HCT116 (cell line): ENCODE measurements at regions not wholly inside any gene's neighbourhood (a gene's known extent, or its start where the extent isn't known, plus 50 kb on each side); places are given as distances from the start of the nearest gene placed in this dataset.

ENCODE experiments used
- ATAC-seq: fragments of 200-7000 bp; cut with Tn5 transposase; 2 replicates; pipeline ENCODE4 v1.9.1; 2020; ENCODE audit warnings: mild to moderate bottlenecking, moderate library complexity
- BruUV-seq: library from RNA; stranded (reverse); fragments of 400-500 nt; replicated peaks from 2 replicates; lab custom pipeline; 2021; lab: Mats Ljungman, UMichigan
- CTCF ChIA-PET: fragments of 300-600 bp; sonication (Branson Sonifier 250); formaldehyde crosslinking; loops from one replicate; lab custom pipeline; 2021; ENCODE audit warnings: antibody characterized with exemption; lab: Charles Lee
- POLR2A ChIA-PET: fragments of 300-600, 350-600 bp; sonication (Branson Sonifier 250); formaldehyde crosslinking; loops from one replicate; lab custom pipeline; 2021; ENCODE audit warnings: antibody characterized with exemption; lab: Charles Lee
- RAD21 ChIA-PET, 2 experiments: fragments of 300-600 bp; sonication (Branson Sonifier 250); formaldehyde crosslinking; loops; one replicate each; lab custom pipeline; 2023; ENCODE audit warnings: low total read pairs in 2 of 2; ENCODE audit not compliant: uncharacterized antibody in 2 of 2, unreplicated experiment in 2 of 2, low non-redundant PET in 1 of 2; lab: Charles Lee
- DNase-seq: peaks from one replicate; pipeline ENCODE4 v3.0.0-alpha.2; 2010; ENCODE audit warnings: low read depth, low spot score
- H2AFZ ChIP-seq: fragments of 200-600 bp; shearing (Covaris generic), sonication (generic); 2 replicates; pipeline ENCODE4 v1.6.1; 2017; ENCODE audit warnings: low read depth, mixed run types, mixed read lengths, antibody characterized with exemption, low read length; ENCODE audit not compliant: poor library complexity, severe bottlenecking
- H3K27ac ChIP-seq: 2 replicates; pipeline ENCODE4 v1.5.1; 2012; ENCODE audit warnings: low read depth, low read length
- H3K27me3 ChIP-seq: fragments of 200-600 bp; sonication (generic); 2 replicates; pipeline ENCODE4 v1.6.1; 2016; ENCODE audit warnings: mixed run types, low read length, mixed read lengths; ENCODE audit not compliant: insufficient read depth
- H3K36me3 ChIP-seq, 2 experiments: fragments of 200-500 bp in 1 of 2; fragments of 200-600 bp in 1 of 2; sonication (Bioruptor generic) in 1 of 2; sonication (generic) in 1 of 2; 2 replicates each; pipeline versions ENCODE4 v1.5.1 to v1.6.1; 2014 to 2016; ENCODE audit warnings: low read length in 2 of 2, inconsistent platforms in 1 of 2, mixed read lengths in 1 of 2, mixed run types in 1 of 2; ENCODE audit not compliant: insufficient read depth in 2 of 2, control insufficient read depth in 1 of 2
- H3K4me1 ChIP-seq, 2 experiments: fragments of 200-600 bp in 1 of 2; sonication (generic) in 1 of 2; 2 replicates each; pipeline versions ENCODE4 v1.5.1 to v1.6.1; 2012 to 2017; ENCODE audit warnings: low read length in 2 of 2, inconsistent platforms in 1 of 2, mild to moderate bottlenecking in 1 of 2, mixed read lengths in 1 of 2, mixed run types in 1 of 2, moderate library complexity in 1 of 2; ENCODE audit not compliant: insufficient read depth in 2 of 2, control insufficient read depth in 1 of 2
- H3K4me2 ChIP-seq: fragments of 200-600 bp; sonication (generic); 2 replicates; pipeline ENCODE4 v1.6.1; 2017; ENCODE audit warnings: mixed run types, low read length, mixed read lengths
- H3K4me3 ChIP-seq, 2 experiments: fragments of 200-600 bp in 1 of 2; sonication (generic) in 1 of 2; replicated peaks in 1 of 2; 2 replicates each; pipeline ENCODE4 v1.5.1; 2011 to 2016; ENCODE audit warnings: low read length in 2 of 2, control low read depth in 1 of 2, low read depth in 1 of 2, mild to moderate bottlenecking in 1 of 2, mixed read lengths in 1 of 2, mixed run types in 1 of 2
- H3K79me2 ChIP-seq: fragments of 200-600 bp; sonication (generic); 2 replicates; pipeline ENCODE4 v1.6.1; 2017; ENCODE audit warnings: mild to moderate bottlenecking, mixed run types, low read length, moderate library complexity, mixed read lengths; ENCODE audit not compliant: insufficient read depth
- H3K9ac ChIP-seq: fragments of 200-600 bp; sonication (generic); 2 replicates; pipeline ENCODE4 v1.6.1; 2016; ENCODE audit warnings: low read length, mixed read lengths
- H3K9me2 ChIP-seq: fragments of 200-600 bp; sonication (generic), shearing (Covaris generic); 2 replicates; pipeline ENCODE4 v1.6.1; 2017; ENCODE audit warnings: mixed run types, mild to moderate bottlenecking, moderate library complexity; ENCODE audit not compliant: insufficient read depth
- H3K9me3 ChIP-seq, 2 experiments: fragments of 200-500 bp in 1 of 2; fragments of 200-600 bp in 1 of 2; sonication (Bioruptor generic) in 1 of 2; sonication (generic) in 1 of 2; 2 replicates each; pipeline ENCODE4 v1.6.1; 2014 to 2017; ENCODE audit warnings: low read length in 2 of 2, mixed read lengths in 2 of 2, inconsistent platforms in 1 of 2, low read depth in 1 of 2, mild to moderate bottlenecking in 1 of 2, mixed run types in 1 of 2, moderate library complexity in 1 of 2; ENCODE audit not compliant: control insufficient read depth in 1 of 2, insufficient read depth in 1 of 2
- H4K20me1 ChIP-seq: fragments of 200-600 bp; sonication (generic), shearing (Covaris generic); 2 replicates; pipeline ENCODE4 v1.6.1; 2017; ENCODE audit warnings: mixed run types, mild to moderate bottlenecking, moderate library complexity; ENCODE audit not compliant: insufficient read depth
- CBX3 ChIP-seq: IDR thresholded peaks from 2 replicates; pipeline ENCODE4 v1.6.1; 2012; ENCODE audit warnings: low read depth
- CEBPB ChIP-seq: IDR thresholded peaks from 2 replicates; pipeline ENCODE4 v1.6.1; 2012; ENCODE audit warnings: low read depth
- CTCF ChIP-seq, 3 experiments: fragments of 200-600 bp in 1 of 3; sonication (generic) in 1 of 3; IDR thresholded peaks in 2 of 3; conservative IDR thresholded peaks in 1 of 3; 2 replicates each; pipeline ENCODE4 v1.5.1; 2012 to 2017; ENCODE audit warnings: low read depth in 2 of 3, low read length in 2 of 3, antibody characterized with exemption in 1 of 3, borderline replicate concordance in 1 of 3, control low read depth in 1 of 3, mild to moderate bottlenecking in 1 of 3, mixed read lengths in 1 of 3, mixed run types in 1 of 3, moderate library complexity in 1 of 3; ENCODE audit not compliant: insufficient read depth in 1 of 3
- EGR1 ChIP-seq: IDR thresholded peaks from 2 replicates; pipeline ENCODE4 v1.6.1; 2012; ENCODE audit warnings: low read depth
- ELF1 ChIP-seq: IDR thresholded peaks from 2 replicates; pipeline ENCODE4 v1.6.1; 2012; ENCODE audit warnings: low read depth, borderline replicate concordance
- FOSL1 ChIP-seq: IDR thresholded peaks from 2 replicates; pipeline ENCODE4 v1.6.1; 2012; ENCODE audit warnings: low read depth
- JUND ChIP-seq: IDR thresholded peaks from 2 replicates; pipeline ENCODE4 v1.6.1; 2012
- POLR2A ChIP-seq: IDR thresholded peaks from 2 replicates; pipeline ENCODE4 v1.7.0; 2011; ENCODE audit warnings: borderline replicate concordance; ENCODE audit not compliant: insufficient read depth, insufficient read length; ENCODE audit errors: extremely low read depth
- POLR2AphosphoS5 ChIP-seq: IDR thresholded peaks from 2 replicates; pipeline ENCODE4 v1.6.1; 2011; ENCODE audit warnings: mild to moderate bottlenecking, low read depth, low read length, moderate library complexity
- RAD21 ChIP-seq: IDR thresholded peaks from 2 replicates; pipeline ENCODE4 v1.6.1; 2012; ENCODE audit warnings: low read depth, mild to moderate bottlenecking
- SIN3A ChIP-seq: IDR thresholded peaks from 2 replicates; pipeline ENCODE4 v1.6.1; 2012; ENCODE audit warnings: low read depth
- SP1 ChIP-seq: IDR thresholded peaks from 2 replicates; pipeline ENCODE4 v1.6.1; 2012; ENCODE audit warnings: low read depth
- TCF7L2 ChIP-seq: IDR thresholded peaks from 2 replicates; pipeline ENCODE4 v1.7.0; 2011; ENCODE audit warnings: borderline replicate concordance, inconsistent platforms; ENCODE audit not compliant: insufficient read depth, insufficient read length; ENCODE audit errors: extremely low read depth
- ZBTB33 ChIP-seq: IDR thresholded peaks from 2 replicates; pipeline ENCODE4 v1.6.1; 2011; ENCODE audit warnings: mild to moderate bottlenecking, low read length, moderate library complexity; ENCODE audit not compliant: insufficient replicate concordance; ENCODE audit errors: extremely low read depth
- ZNF274 ChIP-seq: fragments of 200-500 bp; sonication (Bioruptor generic); IDR thresholded peaks from 2 replicates; pipeline ENCODE4 v1.6.1; 2014; ENCODE audit warnings: mild to moderate bottlenecking, low read depth, low read length, inconsistent platforms
- intact Hi-C: fragments of 100-400 bp; cut with micrococcal nuclease; formaldehyde crosslinking; loops from 2 replicates; pipeline ENCODE4 v1.10.0; 2022
- TF ChIP-seq, protein P1 (sequence below): IDR thresholded peaks from 2 replicates; pipeline ENCODE4 v1.6.1; 2012
- TF ChIP-seq, protein P2 (sequence below): IDR thresholded peaks from 2 replicates; pipeline ENCODE4 v1.6.1; 2012

- ChIA-PET CTCF (no interaction called here), RAD21 (no interaction called here), POLR2A (no interaction called here)
- no peak for ATAC-seq
- Histone ChIP-seq H3K4me3 (no peak overlapping the region), H3K27me3 (no peaks in the 10 kb centered on the region), H3K4me1 (no peaks in the 10 kb centered on the region), H3K9me3 (no peaks in the 10 kb centered on the region), H2AFZ (no peak overlapping the region)
- intact Hi-C loops = no loop called here
- TF ChIP-seq ELF1 (no peak), ZBTB33 (no peak), ZNF274 (no peak), POLR2AphosphoS5 (no peak), CBX3 (no peak), RAD21 (no peak), TCF7L2 (no peak), FOSL1 (no peak), JUND (no peak), EGR1 (no peak), SP1 (no peak), CEBPB (no peak), CTCF (IDR thresholded peaks at IDR 0.05 in 2 of 3, conservative IDR thresholded peaks at IDR 0.05 in 1 of 3; ENCODE audit: borderline replicate concordance in 1 of 3, insufficient read depth in 1 of 3, low read depth in 2 of 3, low read length in 2 of 3) (no peak), SIN3A (no peak), POLR2A (no peak)
- TF ChIP-seq, protein P1, sequence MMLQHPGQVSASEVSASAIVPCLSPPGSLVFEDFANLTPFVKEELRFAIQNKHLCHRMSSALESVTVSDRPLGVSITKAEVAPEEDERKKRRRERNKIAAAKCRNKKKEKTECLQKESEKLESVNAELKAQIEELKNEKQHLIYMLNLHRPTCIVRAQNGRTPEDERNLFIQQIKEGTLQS = no peak
- TF ChIP-seq, protein P2, sequence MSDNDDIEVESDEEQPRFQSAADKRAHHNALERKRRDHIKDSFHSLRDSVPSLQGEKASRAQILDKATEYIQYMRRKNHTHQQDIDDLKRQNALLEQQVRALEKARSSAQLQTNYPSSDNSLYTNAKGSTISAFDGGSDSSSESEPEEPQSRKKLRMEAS = no peak
- TF ChIP-seq, all 23 proteins: peak for 0
- H3K79me2 ChIP-seq = no peaks in the 10 kb centered on the region
- no peaks in the 10 kb centered on the region for H3K9me2 ChIP-seq
- no peak overlapping the region for H3K27ac ChIP-seq
- H4K20me1 ChIP-seq = no peaks in the 10 kb centered on the region
- BruUV-seq = no TSS peak
- H3K9ac ChIP-seq = no peak overlapping the region
- no peaks in the 10 kb centered on the region for H3K36me3 ChIP-seq
- no peak for DNase-seq
- H3K4me2 ChIP-seq = no peak overlapping the region
These were observed 150.1 kb downstream of the ELOVL4 start for GRCh38 chr6:79797163-79797764.
